Esophagus muscularis mucosa (tissue), 4 donors: ENCODE measurements at regions not wholly inside any gene's neighbourhood (a gene's known extent, or its start where the extent isn't known, plus 50 kb on each side); places are given as distances from the start of the nearest gene placed in this dataset.

Source experiments
- DNase-seq: peaks from one replicate; pipeline ENCODE4 v3.0.0-alpha.2; 2017; ENCODE audit errors: extremely low spot score
- H3K27ac ChIP-seq, 4 donors: fragments of 200-600 bp; sonication (generic); replicated peaks in 1 of 4; 1 replicate in 3 of 4; 2 replicates in 1 of 4; pipeline ENCODE4 v1.5.1; 2016 to 2019; ENCODE audit warnings: mild to moderate bottlenecking in 1 of 4
- H3K27me3 ChIP-seq, 4 donors: fragments of 200-600 bp; sonication (generic); one replicate each; pipeline versions ENCODE4 v1.5.1 to v1.6.0; 2016 to 2019
- H3K36me3 ChIP-seq, 4 donors: fragments of 200-600 bp; sonication (generic); one replicate each; pipeline ENCODE4 v1.5.1; 2016 to 2019
- H3K4me1 ChIP-seq, 4 donors: fragments of 200-600 bp; sonication (generic); one replicate each; pipeline ENCODE4 v1.5.1; 2016 to 2019
- H3K4me3 ChIP-seq, 4 donors: fragments of 200-600 bp; sonication (generic); 1 replicate in 2 of 4; 2 replicates in 2 of 4; pipeline ENCODE4 v1.5.1; 2016 to 2019; ENCODE audit warnings: mild to moderate bottlenecking in 4 of 4, moderate library complexity in 1 of 4
- H3K9me3 ChIP-seq, 4 donors: fragments of 200-600 bp; sonication (generic); 1 replicate in 3 of 4; 2 replicates in 1 of 4; pipeline ENCODE4 v1.5.1; 2016 to 2019
- CTCF ChIP-seq, 3 experiments: fragments of 200-600 bp in 2 of 3; fragments of 450-650 bp in 1 of 3; sonication (generic) in 2 of 3; IDR thresholded peaks; one replicate each; pipeline ENCODE4 v1.5.1; 2017 to 2019; ENCODE audit warnings: antibody characterized with exemption in 3 of 3, mild to moderate bottlenecking in 2 of 3, moderate library complexity in 1 of 3
- EP300 ChIP-seq: sonication (generic); formaldehyde crosslinking; IDR thresholded peaks from one replicate; pipeline ENCODE4 v1.6.1; 2017; ENCODE audit warnings: antibody characterized with exemption
- POLR2A ChIP-seq: fragments of 450-650 bp; IDR thresholded peaks from one replicate; pipeline ENCODE4 v1.6.1; 2017; ENCODE audit warnings: antibody characterized with exemption, moderate library complexity, mild to moderate bottlenecking, low read depth
- POLR2AphosphoS5 ChIP-seq, 2 donors: sonication (generic); formaldehyde crosslinking; IDR thresholded peaks; one replicate each; pipeline ENCODE4 v1.6.1; 2017; ENCODE audit warnings: antibody characterized with exemption in 2 of 2
- WGBS: methylation state at CpG from one replicate; pipeline ENCODE4 v1.1.5; 2018; 5-methylcytosine and 5-hydroxymethylcytosine counted together
- intact Hi-C: fragments of 100-400 bp; cut with DNase I; formaldehyde crosslinking; loops from one replicate; pipeline ENCODE4 v1.15.1; 2023

GRCh38 chr3:63029326-63029725 is 154.1 kb upstream of the CADPS start:
- 76% methylated on average over 3 of the region's 3 CpGs for whole genome bisulfite sequencing
- intact Hi-C loops: no loop called here
- Histone ChIP-seq H3K4me3 (no peak overlapping the region), H3K4me1 (no peaks in the 10 kb centered on the region), H3K9me3 (no peaks in the 10 kb centered on the region), H3K36me3 (no peaks in the 10 kb centered on the region), H3K27me3 (no peaks in the 10 kb centered on the region), H3K27ac (no peak overlapping the region)
- TF ChIP-seq POLR2AphosphoS5 (IDR thresholded peaks at IDR 0.05) (no peak), EP300 (no peak), POLR2A (no peak), CTCF (IDR thresholded peaks at IDR 0.05) (no peak)
- DNase-seq: no peak

- WGBS: 67% methylated on average over 1 of the region's 1 CpG
- H3K4me3 ChIP-seq: no peak overlapping the region
- no peak for TF ChIP-seq CTCF (IDR thresholded peaks at IDR 0.05)
- TF ChIP-seq EP300: no peak
- no peak for TF ChIP-seq POLR2A
- no peak for TF ChIP-seq POLR2AphosphoS5 (IDR thresholded peaks at IDR 0.05)
- no peaks in the 10 kb centered on the region for H3K4me1 ChIP-seq
- no peaks in the 10 kb centered on the region for H3K27me3 ChIP-seq
- intact Hi-C loops: no loop called here
- H3K36me3 ChIP-seq: no peaks in the 10 kb centered on the region
- H3K27ac ChIP-seq: no peak overlapping the region
- H3K9me3 ChIP-seq: no peaks in the 10 kb centered on the region
- no peak for DNase-seq
Measured at GRCh38 chr3:63029921-63030320, 154.7 kb upstream of the CADPS start.

GRCh38 chr3:63030666-63031065 is 155.4 kb upstream of the CADPS start:
- no peak for DNase-seq
- H3K4me3 ChIP-seq: no peak overlapping the region
- TF ChIP-seq POLR2A (no peak), CTCF (IDR thresholded peaks at IDR 0.05) (no peak), POLR2AphosphoS5 (IDR thresholded peaks at IDR 0.05) (no peak), EP300 (no peak)
- intact Hi-C loops: no loop called here
- no peak overlapping the region for H3K27ac ChIP-seq
- no peaks in the 10 kb centered on the region for H3K27me3 ChIP-seq
- no peaks in the 10 kb centered on the region for H3K36me3 ChIP-seq
- H3K4me1 ChIP-seq: no peaks in the 10 kb centered on the region
- WGBS: 61% methylated on average over 6 of the region's 6 CpGs
- H3K9me3 ChIP-seq: no peaks in the 10 kb centered on the region

GRCh38 chr3:63032881-63033280 is 157.7 kb upstream of the CADPS start:
- TF ChIP-seq CTCF (IDR thresholded peaks at IDR 0.05): no peak
- no peak for TF ChIP-seq POLR2AphosphoS5 (IDR thresholded peaks at IDR 0.05)
- TF ChIP-seq EP300: no peak
- no peak for TF ChIP-seq POLR2A
- Histone ChIP-seq H3K9me3 (no peaks in the 10 kb centered on the region), H3K27me3 (no peaks in the 10 kb centered on the region), H3K27ac (no peak overlapping the region), H3K4me1 (no peaks in the 10 kb centered on the region), H3K4me3 (no peak overlapping the region), H3K36me3 (no peaks in the 10 kb centered on the region)
- no peak for DNase-seq
- intact Hi-C loops: no loop called here

- H3K4me1 ChIP-seq: no peaks in the 10 kb centered on the region
- DNase-seq: no peak
- WGBS: 86% methylated on average over 1 of the region's 1 CpG
- no peak overlapping the region for H3K27ac ChIP-seq
- no peaks in the 10 kb centered on the region for H3K27me3 ChIP-seq
- H3K36me3 ChIP-seq: no peaks in the 10 kb centered on the region
- TF ChIP-seq EP300: no peak
- TF ChIP-seq POLR2A: no peak
- no peak for TF ChIP-seq POLR2AphosphoS5 (IDR thresholded peaks at IDR 0.05)
- TF ChIP-seq CTCF (IDR thresholded peaks at IDR 0.05): no peak
- intact Hi-C loops: no loop called here
- H3K9me3 ChIP-seq: no peaks in the 10 kb centered on the region
- H3K4me3 ChIP-seq: no peak overlapping the region
Measured at GRCh38 chr3:63034101-63034500, 158.9 kb upstream of the CADPS start.
